Right lobe of liver (tissue), 4 donors: ENCODE measurements at regions not wholly inside any gene's neighbourhood (a gene's known extent, or its start where the extent isn't known, plus 50 kb on each side); places are given as distances from the start of the nearest gene placed in this dataset.

Experiments used
- CTCF ChIP-seq, 4 donors: fragments of 200-600 bp in 3 of 4; fragments of 450-650 bp in 1 of 4; IDR thresholded peaks; one replicate each; pipeline versions ENCODE4 v1.5.1 to v1.8.0; 2016 to 2022; ENCODE audit warnings: antibody characterized with exemption in 4 of 4, mild to moderate bottlenecking in 2 of 4
- POLR2A ChIP-seq: fragments of 450-650 bp; IDR thresholded peaks from one replicate; pipeline ENCODE4 v1.6.1; 2017; ENCODE audit warnings: antibody characterized with exemption, mild to moderate bottlenecking
- donor health status: DM: no; HTN: no; CAD: no.
- donor health status: DM: no; HTN: no; CAD: no.
- donor health status: DM: no; HTN: yes; CAD: no.

DNA sequence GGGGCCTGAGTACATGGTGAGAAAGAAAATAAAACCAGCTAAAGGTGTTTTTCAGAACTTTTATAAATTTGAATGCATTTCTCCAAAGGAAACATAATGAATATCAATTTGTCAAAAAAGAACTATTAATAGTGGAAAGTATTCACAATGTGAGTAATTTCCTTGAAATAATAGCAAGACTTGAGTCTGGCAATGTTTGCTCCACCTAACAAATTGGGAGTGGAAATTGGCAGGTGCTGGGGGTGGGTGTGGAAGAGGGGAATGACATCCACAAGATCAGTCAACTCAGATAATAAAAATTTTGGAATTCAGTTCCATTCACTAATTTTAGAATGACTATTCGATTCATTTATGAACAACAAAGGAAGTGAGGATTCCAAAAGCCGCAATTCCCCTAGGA is 884.8 kb upstream of the SLIT2 start:
- TF ChIP-seq CTCF (IDR thresholded peaks at IDR 0.05), result no peak
- TF ChIP-seq POLR2A, result no peak
